ENCODE measurements at regions not wholly inside any gene's neighbourhood (a gene's known extent, or its start where the extent isn't known, plus 50 kb on each side); places are given as distances from the start of the nearest gene placed in this dataset.

DNA sequence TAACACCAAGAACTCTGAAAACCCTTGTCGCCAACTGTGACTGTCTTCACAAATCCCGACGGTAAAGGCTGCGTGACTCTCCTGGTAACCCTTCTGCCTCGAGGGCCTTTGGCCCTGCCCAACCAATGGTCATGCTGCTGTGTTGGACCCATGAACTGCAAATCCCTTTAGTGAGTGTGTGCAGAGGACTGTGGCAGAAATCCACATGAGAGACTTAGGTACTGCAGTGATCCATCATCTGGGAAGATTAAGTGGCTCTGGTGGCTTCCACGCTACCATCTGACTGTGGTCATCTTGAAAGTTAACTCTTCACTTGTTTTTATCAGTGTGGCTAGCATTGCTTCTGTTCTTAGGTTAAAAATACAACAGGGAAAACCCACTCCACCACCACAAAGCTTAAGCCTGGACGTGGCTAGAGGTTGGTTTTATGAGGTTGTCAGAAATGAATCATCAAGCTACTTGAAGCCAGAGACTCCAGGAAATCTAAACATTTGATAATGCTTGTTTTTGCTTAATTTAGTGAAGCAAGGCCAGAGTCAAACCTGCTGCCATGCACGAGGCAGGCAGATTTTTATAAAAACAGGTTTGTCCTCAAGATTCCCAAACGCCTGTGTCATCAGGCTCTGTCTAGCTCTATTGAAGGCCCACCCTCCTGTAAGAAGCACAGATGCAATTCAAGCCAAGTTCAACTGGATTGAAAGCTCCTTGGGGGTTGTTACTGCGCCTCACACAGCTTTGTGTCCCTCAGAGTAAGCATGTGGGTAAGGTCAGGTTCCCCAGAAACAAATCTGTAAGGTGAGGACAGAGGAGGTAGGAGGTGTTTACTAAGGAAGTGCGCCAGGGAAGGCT, 52.7 kb upstream of the ERCC6L2 start:
- DNase-seq (ENCODE audit: low spot score) = peak; percentile 68

DNA sequence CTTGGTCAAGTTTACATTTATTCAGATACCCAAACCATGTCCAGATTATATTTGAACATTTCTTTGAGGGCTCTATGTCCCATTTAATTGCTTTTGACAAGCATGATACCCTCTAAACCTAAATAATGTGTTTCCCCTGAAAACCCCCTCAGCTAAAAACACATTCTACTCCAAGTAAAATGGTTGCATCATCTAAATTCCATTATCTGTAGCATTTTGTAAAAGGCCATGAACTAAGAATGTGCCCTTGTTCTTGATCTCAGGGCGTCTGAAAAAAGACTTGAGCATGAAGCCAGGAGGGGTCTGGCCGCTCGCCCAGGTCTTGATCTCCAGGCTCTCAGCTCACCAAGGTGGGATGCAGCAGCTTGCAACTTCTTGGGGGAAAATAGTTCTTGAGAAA, 53.5 kb upstream of the ERCC6L2 start:
- no peak for DNase-seq (ENCODE audit: low spot score)

DNA sequence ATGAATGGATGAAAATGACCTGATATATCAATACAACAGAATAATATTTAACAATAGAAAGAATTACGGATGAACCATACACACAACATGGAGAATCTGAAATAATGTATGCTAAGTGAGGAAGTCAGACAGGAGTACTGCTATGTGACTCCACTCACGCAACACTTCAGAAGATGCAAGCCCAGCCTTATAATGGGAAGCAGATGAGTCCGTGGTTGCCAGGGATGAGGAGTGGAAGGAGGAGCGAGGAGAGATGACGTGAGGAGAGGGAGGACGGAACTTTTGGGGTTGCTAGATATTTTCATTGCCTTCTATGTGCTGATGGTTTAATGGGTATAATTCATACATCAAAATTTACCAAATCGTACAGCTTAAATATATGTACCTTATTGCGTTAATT, 55.4 kb upstream of the ERCC6L2 start:
- peak; percentile 56 for DNase-seq (ENCODE audit: low spot score)

DNA sequence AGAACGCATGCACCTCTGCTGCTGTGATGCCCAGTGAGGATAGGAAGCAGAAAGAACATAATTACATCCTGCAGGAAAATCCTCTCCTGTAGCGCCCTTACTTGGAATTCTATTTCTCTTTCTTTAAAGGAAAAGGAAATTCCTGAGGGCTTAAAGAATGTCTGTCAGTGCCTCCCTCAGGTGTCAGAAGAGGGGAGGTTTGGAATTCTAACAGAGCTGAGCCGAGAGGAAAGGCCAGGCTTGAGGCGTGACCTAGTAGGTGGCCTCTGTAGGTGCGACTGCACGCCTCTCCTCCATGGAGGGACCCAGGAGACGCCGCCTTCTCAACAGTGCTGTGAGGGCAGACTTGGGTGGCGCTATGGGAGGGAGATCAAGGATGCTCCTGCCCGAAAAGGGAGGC, 55.9 kb upstream of the ERCC6L2 start:
- DNase-seq (ENCODE audit: low spot score) = no peak

DNA sequence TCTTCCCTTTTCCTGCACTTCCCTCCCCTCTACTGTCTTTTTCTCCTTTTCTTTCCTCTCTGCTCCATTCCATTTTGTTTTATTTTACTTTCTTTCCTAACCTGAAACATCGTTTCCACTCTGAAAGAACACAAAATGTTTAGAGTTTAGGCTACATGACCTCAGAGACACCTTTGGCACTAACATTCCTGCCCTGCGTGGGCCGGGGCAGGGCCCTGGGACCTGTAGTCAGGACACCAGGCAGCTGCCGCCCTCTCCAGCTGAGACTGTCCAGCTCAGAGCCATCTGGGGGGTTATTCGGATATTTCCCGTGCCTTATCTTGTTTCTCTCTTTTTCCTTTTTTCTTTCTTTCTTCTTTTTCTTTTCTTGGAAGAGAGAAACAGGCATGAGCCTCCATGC, 58.3 kb upstream of the ERCC6L2 start:
- DNase-seq (ENCODE audit: low spot score) = no peak

DNA sequence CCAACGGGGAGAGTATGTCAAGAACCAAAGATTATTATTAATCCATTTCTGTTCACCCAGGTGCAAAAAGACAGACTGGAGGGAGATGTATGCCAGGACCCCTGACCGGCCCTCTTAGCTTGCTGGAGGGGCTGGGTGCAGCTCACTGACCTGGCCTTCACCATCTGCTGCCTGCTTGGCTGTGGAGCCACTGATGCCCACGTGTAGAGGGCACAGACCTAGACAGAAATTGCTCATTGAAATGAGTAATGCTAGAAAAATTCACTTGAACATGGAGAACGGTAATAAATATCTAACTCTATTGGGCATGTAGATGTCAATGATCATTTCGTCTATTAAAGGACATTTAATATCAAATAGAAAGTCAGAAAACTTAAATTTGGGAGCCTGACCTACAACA, 58.8 kb upstream of the ERCC6L2 start:
- DNase-seq (ENCODE audit: low spot score) = no peak

DNA sequence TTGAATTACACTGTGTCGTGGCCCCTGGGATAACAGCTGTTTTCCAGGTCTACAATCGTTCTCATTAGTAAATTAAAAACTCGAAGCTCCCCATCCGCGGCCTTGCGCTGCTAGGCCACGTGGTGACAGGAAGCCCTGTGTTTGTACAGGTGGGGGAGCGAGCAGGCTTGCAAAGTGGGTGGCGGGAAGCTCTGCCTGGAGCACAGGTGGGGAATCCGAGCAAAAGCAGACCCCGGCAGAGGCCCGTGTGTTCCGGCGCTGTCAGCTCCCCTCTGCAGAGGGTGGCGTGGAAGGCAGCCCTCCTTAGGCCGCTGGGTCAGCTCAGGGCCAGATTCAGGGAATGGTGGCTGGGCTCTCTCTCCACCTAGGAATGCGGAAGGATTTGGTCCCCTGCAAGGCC, 59.5 kb upstream of the ERCC6L2 start:
- no peak for DNase-seq (ENCODE audit: low spot score)

DNA sequence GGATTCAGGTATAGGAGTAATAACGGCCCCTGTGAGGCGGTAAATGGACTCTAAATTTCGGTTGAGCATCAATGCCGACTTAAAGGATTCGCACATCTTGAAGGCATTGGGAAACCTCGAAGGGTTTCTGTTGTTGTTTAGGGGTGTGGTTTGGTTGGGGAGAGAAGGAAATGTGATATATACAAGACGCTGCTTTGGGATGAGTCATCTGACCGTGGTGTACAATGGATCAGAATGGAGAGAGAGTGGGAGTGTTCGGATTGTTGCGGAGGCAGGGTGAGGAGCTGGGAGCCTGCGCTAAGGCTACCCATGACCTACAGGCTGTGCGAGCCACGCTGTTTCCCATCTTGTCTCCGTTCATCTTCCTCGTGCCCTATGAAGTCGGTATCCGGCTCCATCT, 60.4 kb upstream of the ERCC6L2 start:
- no peak for DNase-seq (ENCODE audit: low spot score)

DNA sequence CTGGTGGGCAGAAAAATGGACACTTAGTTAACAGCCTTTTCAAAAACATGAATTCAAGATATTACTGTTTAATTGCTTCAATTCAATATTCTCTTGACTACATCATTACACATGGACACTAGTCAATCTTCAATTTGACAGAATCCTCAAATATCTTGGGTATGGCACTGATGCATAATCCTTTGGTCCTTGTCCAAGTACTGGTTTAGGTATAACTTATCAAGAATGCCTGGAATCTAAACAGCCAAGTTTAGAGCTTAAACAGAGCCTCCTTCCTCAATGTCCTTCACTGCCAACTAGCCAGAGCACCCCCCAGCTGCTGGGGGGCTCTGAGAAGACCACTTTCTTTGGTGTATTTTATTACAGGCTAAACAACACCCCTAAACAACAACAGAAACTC, 61.6 kb upstream of the ERCC6L2 start:
- DNase-seq (ENCODE audit: low spot score) = no peak

DNA sequence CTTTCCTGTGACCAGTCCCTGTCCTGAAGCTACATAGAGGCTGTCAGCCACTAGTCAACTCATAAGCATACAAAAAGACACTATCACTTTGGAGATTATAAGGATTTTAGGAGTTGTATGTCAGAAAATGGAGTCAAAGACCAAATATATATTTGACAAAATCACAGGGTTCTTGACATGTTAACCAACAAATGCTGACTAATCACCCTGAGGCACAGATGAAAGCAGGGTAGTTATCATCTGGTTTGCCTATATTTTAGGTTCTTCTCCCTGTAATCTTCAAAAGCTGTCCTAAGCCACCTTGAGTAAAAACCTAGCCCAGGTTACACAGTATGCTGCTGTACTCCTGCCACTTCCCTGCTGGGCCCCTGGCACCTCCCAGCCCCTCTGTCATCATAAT, 64.7 kb upstream of the ERCC6L2 start:
- no peak for DNase-seq (ENCODE audit: low spot score)

DNA sequence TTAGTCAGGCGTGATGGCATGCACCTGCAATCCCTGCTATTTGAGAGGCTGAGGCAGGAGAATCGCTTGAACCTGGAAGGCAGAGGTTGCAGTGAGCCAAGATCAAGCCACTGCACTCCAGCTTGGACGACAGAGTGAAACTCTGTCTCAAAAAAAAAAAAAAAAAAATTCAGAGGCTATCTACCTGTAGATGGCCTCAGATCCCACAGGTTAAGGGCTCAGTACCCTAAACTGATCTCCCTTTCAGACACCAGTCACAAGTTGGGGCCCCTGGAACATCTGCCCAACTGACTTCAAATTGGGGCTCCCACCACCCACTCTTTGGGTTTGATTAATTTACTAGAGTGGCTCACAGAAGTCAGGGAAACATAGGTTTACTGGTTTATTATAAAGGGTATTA, 65.4 kb upstream of the ERCC6L2 start:
- no peak for DNase-seq (ENCODE audit: low spot score)

DNA sequence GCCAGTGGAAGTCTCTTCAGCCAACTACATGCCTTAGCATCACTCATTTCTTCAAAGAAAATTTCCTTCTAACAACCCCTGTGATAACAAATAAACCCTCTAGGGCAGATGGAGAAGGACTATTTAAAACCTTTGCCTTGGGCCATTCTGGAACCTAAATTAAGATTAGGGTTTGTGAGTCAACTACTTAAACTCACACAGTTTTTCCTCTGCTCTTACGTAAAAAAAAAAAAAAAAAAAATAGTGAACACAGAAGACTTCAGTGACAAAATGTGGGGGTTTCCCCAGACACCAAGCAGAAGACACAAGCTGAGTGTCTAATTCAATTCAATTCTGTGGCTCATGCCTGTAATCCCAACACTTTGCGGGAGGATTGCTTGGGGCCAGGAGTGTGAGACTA, 65.8 kb upstream of the ERCC6L2 start:
- no peak for DNase-seq (ENCODE audit: low spot score)

DNA sequence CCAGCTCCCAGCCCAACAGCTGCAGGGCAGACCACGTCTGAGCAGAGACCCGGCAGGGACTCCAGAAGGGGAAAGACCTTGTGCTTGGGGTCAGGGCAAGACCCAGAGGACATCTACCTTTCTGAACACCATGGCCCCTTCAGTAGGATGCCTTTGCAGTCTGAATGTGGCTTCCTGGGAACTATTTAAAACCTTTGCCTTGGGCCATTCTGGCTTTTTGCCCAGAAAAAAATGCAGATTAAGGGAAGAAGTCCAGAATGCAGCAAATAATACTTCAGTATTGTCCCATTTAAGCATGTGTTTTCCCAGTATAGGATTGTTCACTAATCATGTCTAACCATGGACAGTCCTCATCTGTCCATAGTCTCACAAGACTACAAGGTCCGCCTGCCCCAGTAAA, 67.5 kb upstream of the ERCC6L2 start:
- DNase-seq (ENCODE audit: low spot score) = no peak

DNA sequence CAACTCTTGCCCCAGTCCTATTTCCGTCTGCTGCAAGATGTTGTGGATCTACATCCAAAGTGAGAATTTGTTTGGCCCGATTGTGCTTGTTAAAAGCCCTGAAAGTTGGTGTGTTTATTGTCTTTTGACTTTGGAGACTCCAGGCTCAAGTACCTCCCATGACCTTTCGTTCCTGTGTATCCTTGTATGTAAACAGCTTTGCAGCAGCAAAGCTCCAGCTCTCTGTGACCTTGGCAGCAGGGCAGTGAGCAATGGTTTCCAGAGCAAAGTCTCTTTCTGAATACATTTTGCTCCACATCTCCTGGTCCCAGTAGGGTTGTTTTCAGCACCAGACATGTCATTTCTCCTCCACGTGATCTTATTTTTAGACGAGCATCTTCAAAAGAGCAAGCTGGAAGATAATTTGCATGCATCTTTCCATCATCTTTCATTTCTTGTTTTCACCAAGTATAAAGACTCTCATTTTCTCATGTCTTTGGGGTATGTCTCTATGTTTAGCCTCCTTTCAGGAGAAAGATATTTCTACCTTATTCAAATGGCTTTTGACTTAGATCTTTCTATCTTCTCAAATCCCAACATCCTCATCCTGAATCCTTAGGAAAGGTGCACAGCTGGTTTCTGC, 68.1 kb upstream of the ERCC6L2 start:
- DNase-seq (ENCODE audit: low spot score) = no peak

DNA sequence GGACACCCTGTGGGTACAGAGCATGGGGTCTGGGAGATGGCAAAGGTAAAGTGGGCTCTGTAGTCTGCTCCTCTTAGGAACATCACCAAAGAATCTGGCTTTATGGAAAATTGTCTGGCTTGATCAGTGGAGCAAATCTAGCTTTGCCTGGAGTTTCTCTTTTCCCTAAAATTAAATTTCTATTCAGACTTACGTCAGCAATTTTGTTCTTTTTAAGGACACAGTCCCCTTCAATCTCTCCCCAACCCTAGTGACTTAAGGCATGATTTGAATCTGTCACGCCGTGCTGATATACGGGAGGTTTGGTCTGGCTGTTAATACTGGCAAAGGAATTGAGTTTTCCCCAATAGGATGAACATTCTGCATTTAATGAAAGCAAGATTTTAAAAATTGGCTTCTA, 72.3 kb upstream of the ERCC6L2 start:
- no peak for DNase-seq (ENCODE audit: low spot score)

DNA sequence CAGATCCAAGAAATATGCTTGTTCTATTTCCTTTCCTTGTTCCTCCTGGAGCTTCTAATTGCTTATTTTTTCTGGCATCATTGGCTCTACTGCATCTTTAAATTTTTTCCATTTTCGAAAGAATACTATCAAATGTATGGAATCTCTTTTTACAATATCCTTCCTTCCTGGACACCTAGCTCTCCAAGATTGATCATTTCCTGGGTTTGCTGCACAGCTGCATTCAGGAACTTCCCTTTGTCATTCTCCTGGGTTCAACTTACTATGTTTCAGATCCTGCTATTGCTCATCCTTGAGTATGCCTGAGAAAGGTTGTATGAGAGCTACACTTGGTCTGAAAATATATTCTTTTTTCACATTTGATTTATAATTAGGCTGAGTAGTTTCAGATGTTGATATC, 73.7 kb upstream of the ERCC6L2 start:
- no peak for DNase-seq (ENCODE audit: low spot score)

DNA sequence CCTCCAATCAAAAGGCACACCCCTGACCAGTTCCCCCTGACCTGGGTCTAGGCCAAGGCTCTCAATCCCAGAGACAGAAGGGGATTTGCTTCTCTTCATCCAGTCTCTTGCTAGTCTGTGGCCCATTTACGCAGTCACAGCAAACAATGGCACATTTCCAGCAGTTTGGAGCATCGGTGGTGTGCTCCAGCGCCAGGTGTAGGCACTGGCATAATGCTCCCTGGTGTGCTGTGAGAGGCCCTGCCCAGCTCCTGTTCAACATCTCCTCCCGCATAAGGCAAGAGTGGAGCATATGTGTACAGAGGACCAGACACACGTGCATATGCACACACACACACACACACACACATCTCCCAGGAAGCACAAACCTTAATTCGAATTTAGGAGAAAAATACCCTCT, 79.5 kb upstream of the ERCC6L2 start:
- no peak for DNase-seq (ENCODE audit: low spot score)

DNA sequence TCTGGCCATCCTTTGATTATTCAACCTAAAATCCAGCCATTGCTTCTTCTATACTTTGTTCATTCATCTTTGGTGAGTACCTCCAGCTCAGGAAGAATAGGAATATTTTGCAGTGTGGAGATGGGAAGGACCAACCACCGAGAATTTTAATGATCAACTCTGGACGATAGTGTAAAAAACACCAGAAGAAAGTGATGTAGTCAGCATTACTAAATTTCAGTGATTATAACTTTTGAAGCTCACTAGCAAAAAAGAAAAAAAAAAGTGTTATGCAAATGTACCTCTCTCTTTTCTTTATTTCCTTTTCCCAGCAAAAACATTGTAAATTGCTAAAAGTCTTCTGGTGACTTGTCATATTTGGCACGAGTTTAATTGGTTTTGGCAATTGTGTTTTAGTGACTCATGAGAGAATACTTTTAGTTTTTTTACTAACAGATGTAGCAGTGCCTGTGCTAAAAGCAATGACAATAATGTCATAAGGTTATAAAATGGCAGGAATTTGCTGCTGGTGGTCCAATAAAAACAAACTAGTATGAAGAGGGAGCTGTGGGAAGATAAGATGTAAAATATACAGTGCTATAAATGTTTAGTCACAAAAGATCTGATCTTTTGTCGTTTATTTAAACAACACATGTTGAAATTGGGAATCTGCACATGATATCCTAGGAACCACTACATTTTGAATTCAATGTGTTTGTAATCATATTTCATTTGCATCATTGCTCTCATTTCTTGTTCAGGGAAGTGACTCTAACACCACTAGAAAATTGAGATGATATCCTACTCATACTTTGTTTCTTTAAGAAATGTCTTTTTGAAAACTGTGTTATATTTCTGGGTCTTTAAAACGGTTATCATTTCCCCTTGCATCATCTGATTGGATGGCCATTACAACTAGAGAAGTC, 81.3 kb upstream of the ERCC6L2 start:
- peak; percentile 75 for DNase-seq (ENCODE audit: low spot score)

DNA sequence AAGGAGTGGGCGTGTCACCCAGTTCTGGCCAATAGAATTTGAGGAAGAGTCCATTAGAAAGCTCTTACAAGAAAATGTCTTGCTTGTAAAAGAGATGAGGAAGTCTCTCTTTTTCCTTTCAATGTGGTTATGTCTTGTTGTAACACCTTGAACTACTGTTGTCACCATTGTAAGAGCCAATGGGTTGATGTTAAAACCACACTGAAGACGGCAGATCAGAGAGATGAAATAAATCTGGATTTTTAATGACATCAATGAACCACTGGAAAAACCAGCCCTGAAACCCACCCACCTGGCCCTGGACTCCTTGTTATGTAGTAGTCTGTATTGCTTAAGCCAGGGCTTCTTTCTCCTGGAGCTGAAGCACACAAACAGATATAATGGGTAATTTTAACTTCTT, 83.8 kb upstream of the ERCC6L2 start:
- DNase-seq (ENCODE audit: low spot score) = no peak

DNA sequence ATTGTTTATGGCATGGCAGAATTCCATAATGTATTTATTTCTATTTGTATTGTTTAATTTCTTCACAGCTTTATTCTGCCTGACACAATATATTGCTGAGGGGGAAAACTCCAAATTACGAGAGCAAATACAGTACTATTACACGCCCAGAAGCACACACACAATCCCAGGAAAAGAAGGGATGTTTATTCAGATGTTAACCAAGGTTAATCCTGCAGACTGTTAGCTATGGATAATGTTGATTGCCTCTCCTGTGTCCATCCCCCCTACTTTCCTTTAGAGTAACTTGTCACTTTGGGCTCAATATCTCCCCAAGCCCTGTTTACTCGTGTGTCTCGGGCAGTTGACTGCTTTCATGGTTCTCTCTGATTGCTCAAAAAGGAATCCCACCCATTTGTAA, 84.2 kb upstream of the ERCC6L2 start:
- no peak for DNase-seq (ENCODE audit: low spot score)

DNA sequence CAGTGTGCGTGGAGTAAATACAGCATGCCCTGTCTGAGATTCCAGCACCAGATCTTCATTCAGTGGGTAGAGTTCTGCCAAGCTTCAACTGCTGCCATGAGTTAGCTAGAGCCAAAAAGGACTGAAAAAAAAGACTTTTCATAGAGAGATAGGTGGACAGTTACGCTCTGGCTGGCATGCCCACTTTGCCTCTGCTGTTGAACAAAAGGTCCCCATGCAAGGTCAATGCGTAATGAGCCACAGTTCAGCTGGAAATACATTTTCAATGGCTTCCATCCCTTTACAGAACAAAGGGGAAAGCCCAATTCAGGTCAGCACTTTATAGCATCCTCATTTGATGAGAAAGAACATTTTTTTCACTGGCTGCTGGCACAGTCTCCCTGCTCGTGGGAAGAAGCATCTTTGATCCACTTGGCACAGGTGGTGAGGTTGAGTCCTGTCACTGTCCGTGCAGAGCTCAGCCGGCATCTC, 86.9 kb upstream of the ERCC6L2 start:
- no peak for DNase-seq (ENCODE audit: low spot score)

DNA sequence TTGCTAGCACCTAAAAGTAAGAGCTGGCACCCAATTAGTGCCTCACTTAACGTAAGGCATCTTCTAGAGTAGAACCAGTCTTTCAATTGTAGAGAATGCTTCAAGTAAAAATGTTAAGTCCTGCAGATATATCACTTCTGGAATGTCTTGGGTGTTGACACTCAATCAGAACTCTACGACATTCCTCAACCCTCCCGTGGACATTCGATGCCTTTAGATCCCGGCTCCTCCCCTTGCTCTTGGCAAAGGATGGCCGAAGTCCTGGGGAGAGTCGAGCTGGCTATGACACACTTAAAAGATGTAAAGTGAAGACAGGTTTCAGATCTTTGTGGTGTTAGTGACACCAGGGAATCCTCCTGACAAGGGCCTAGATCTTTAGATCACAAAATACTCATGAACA, 87.5 kb upstream of the ERCC6L2 start:
- no peak for DNase-seq (ENCODE audit: low spot score)

DNA sequence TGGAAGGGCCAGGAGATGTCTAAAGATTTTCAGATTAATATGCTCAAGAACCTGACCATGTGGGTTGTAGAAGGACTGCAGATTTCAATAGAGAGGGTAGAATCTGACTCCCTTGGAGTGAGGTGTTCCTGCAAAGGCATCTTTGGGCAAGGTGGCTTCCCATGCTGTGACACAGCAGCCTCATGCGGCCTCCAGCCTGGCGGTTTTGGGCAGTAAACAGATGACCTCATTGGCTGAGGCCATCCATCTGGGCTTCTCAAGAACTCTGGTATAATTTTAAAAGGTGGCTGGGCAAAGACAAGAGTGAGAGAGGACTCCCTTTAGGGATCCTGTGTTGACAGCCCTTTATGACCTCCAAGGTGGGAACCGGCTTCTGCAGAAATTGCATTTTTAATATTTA, 90.3 kb upstream of the ERCC6L2 start:
- no peak for DNase-seq (ENCODE audit: low spot score)
